DND-41 (cell line): ENCODE measurements at regions not wholly inside any gene's neighbourhood (a gene's known extent, or its start where the extent isn't known, plus 50 kb on each side); places are given as distances from the start of the nearest gene placed in this dataset.
"Not testable (repeated sequence)": the region's sequence is repeated elsewhere in the genome, so short reads cannot be mapped to it uniquely, and the experiment has no call there.

Experiments used
- EZH2 ChIP-seq: IDR thresholded peaks from 3 replicates; pipeline ENCODE4 v1.6.1; 2012; ENCODE audit warnings: borderline replicate concordance, low read depth, mild to moderate bottlenecking, moderate library complexity, low read length, inconsistent platforms; ENCODE audit not compliant: severe bottlenecking
- TF ChIP-seq, protein P1 (sequence below): IDR thresholded peaks from 2 replicates; pipeline ENCODE4 v1.5.1; 2012; ENCODE audit warnings: borderline replicate concordance, low read length, moderate library complexity, mild to moderate bottlenecking; ENCODE audit not compliant: poor library complexity, severe bottlenecking; ENCODE audit errors: extremely low read depth

DNA sequence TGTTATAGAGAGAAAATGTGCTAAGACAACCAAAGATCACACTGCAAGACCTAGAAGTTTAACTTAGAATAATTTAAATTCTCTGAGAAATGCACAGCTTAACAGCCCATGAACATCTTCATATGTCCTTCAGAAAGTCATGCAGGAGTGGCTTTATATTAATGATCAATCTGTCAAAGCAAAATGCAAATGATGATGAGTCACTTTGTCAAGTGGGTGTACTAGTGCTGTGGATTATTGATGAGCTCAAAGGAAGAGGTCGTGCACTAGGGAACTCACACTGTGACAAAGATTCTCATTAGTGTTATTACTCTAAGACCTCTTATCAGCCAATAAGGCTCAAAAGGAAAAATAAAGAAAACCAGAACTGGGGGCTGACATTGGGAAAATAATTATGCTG lies 1726.3 kb downstream of the KHDRBS2 start:
- TF ChIP-seq, protein P1, sequence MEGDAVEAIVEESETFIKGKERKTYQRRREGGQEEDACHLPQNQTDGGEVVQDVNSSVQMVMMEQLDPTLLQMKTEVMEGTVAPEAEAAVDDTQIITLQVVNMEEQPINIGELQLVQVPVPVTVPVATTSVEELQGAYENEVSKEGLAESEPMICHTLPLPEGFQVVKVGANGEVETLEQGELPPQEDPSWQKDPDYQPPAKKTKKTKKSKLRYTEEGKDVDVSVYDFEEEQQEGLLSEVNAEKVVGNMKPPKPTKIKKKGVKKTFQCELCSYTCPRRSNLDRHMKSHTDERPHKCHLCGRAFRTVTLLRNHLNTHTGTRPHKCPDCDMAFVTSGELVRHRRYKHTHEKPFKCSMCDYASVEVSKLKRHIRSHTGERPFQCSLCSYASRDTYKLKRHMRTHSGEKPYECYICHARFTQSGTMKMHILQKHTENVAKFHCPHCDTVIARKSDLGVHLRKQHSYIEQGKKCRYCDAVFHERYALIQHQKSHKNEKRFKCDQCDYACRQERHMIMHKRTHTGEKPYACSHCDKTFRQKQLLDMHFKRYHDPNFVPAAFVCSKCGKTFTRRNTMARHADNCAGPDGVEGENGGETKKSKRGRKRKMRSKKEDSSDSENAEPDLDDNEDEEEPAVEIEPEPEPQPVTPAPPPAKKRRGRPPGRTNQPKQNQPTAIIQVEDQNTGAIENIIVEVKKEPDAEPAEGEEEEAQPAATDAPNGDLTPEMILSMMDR, result not testable (repeated sequence)
- not testable (repeated sequence) for TF ChIP-seq EZH2
